Liver (tissue), 2 donors: ENCODE measurements at regions not wholly inside any gene's neighbourhood (a gene's known extent, or its start where the extent isn't known, plus 50 kb on each side); places are given as distances from the start of the nearest gene placed in this dataset.

Experiments used
- REST ChIP-seq: IDR thresholded peaks from 2 replicates; pipeline ENCODE4 v1.6.1; 2016; ENCODE audit warnings: antibody characterized with exemption, mild to moderate bottlenecking
- TF ChIP-seq, protein P1 (sequence below): fragments of 150-350 bp; IDR thresholded peaks from 2 replicates; pipeline ENCODE4 v1.5.1; 2017; ENCODE audit warnings: improper control_type of control experiment, low read depth, low read length; ENCODE audit not compliant: missing input control
- donor health status: healthy.

- TF ChIP-seq REST: no peak
- TF ChIP-seq, protein P1, sequence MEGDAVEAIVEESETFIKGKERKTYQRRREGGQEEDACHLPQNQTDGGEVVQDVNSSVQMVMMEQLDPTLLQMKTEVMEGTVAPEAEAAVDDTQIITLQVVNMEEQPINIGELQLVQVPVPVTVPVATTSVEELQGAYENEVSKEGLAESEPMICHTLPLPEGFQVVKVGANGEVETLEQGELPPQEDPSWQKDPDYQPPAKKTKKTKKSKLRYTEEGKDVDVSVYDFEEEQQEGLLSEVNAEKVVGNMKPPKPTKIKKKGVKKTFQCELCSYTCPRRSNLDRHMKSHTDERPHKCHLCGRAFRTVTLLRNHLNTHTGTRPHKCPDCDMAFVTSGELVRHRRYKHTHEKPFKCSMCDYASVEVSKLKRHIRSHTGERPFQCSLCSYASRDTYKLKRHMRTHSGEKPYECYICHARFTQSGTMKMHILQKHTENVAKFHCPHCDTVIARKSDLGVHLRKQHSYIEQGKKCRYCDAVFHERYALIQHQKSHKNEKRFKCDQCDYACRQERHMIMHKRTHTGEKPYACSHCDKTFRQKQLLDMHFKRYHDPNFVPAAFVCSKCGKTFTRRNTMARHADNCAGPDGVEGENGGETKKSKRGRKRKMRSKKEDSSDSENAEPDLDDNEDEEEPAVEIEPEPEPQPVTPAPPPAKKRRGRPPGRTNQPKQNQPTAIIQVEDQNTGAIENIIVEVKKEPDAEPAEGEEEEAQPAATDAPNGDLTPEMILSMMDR: no peak
Observed at GRCh38 chr3:6732807-6733206, 128.1 kb upstream of the GRM7 start.
